C4-2B (cell line): ENCODE measurements at regions not wholly inside any gene's neighbourhood (a gene's known extent, or its start where the extent isn't known, plus 50 kb on each side); places are given as distances from the start of the nearest gene placed in this dataset.

Source experiments
- CTCF ChIP-seq: fragments of 450-650 bp; conservative IDR thresholded peaks from 2 replicates; pipeline ENCODE4 v1.5.1; 2017; ENCODE audit warnings: mild to moderate bottlenecking
- ZFX ChIP-seq: fragments of 450-650 bp; IDR thresholded peaks from 2 replicates; pipeline ENCODE4 v1.6.1; 2017

GRCh38 chr2:103859238-103859637, 994.7 kb upstream of the POU3F3 start:
- TF ChIP-seq CTCF (no peak), ZFX (no peak)
